BJ (cell line): ENCODE measurements at regions not wholly inside any gene's neighbourhood (a gene's known extent, or its start where the extent isn't known, plus 50 kb on each side); places are given as distances from the start of the nearest gene placed in this dataset.

Source experiments
- CTCF ChIA-PET: fragments of 350-600 bp; formaldehyde crosslinking; extraction: SDS; loops from one replicate; lab custom pipeline; 2021; ENCODE audit warnings: antibody characterized with exemption, inconsistent platforms; lab: Yijun Ruan, JAX
- POLR2A ChIA-PET: fragments of 300-600 bp; sonication (Branson Sonifier 250); formaldehyde crosslinking; extraction: SDS; loops from one replicate; lab custom pipeline; 2021; ENCODE audit warnings: antibody characterized with exemption; lab: Charles Lee
- DNase-seq: peaks from one replicate; pipeline ENCODE4 v3.0.0-alpha.2; 2011; ENCODE audit warnings: low read depth
- H3K27me3 ChIP-seq: 2 replicates; pipeline ENCODE4 v1.6.0; 2011; ENCODE audit warnings: low read length; ENCODE audit not compliant: control insufficient read depth, insufficient read depth
- H3K36me3 ChIP-seq: 2 replicates; pipeline ENCODE4 v1.5.1; 2011; ENCODE audit warnings: low read length; ENCODE audit not compliant: control insufficient read depth, insufficient read depth
- H3K4me3 ChIP-seq: 2 replicates; pipeline ENCODE4 v1.5.1; 2011; ENCODE audit warnings: low read depth, mild to moderate bottlenecking, control low read depth, low read length
- TF ChIP-seq, protein P1 (sequence below): IDR thresholded peaks from 2 replicates; pipeline ENCODE4 v1.5.1; 2011; ENCODE audit warnings: low read depth, mild to moderate bottlenecking, control low read depth, inconsistent platforms, low read length, moderate library complexity; ENCODE audit not compliant: insufficient read depth

DNA sequence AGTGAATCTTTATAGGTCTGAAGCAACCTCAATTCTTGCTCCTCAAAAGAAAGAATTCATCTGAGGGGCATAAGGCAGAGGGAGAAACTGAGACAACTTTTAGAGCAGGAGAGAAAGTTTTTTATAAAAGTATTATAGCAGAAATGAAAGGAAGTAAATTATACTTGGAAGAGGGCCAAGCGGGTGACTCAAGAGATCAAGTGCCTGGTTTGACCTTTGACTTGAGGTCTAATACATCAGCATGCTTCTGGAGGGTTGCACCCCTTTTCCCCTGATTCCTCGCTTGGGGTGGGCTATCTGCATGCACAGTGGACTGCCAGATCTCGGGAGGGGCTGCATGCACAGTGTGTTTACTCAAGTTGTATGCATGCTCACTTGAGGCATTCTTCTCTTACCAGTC lies 268.5 kb upstream of the LRATD1 start:
- no peak overlapping the region for H3K4me3 ChIP-seq
- TF ChIP-seq, protein P1, sequence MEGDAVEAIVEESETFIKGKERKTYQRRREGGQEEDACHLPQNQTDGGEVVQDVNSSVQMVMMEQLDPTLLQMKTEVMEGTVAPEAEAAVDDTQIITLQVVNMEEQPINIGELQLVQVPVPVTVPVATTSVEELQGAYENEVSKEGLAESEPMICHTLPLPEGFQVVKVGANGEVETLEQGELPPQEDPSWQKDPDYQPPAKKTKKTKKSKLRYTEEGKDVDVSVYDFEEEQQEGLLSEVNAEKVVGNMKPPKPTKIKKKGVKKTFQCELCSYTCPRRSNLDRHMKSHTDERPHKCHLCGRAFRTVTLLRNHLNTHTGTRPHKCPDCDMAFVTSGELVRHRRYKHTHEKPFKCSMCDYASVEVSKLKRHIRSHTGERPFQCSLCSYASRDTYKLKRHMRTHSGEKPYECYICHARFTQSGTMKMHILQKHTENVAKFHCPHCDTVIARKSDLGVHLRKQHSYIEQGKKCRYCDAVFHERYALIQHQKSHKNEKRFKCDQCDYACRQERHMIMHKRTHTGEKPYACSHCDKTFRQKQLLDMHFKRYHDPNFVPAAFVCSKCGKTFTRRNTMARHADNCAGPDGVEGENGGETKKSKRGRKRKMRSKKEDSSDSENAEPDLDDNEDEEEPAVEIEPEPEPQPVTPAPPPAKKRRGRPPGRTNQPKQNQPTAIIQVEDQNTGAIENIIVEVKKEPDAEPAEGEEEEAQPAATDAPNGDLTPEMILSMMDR: no peak
- CTCF ChIA-PET: no interaction called here
- POLR2A ChIA-PET: no interaction called here
- H3K27me3 ChIP-seq: no peaks in the 10 kb centered on the region
- no peaks in the 10 kb centered on the region for H3K36me3 ChIP-seq
- no peak for DNase-seq

DNA sequence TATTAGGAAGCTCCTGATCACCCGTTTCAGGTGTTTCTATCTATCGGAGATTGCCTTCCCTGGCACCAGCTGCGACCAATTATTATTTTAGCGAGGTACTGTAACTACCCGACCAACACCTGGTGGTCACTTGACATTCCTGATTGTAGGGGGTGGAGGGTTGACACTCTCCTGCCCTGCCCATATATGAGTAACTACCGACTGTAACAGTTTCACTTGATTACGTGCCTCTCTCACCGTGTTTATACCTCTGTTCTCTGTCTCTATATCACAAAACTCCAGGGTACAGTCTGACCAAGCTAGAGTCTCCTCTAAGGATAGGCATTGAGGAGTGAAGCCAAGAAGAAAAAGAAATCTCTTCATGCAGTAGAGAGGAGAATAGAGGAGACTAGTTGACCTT lies 268.0 kb upstream of the LRATD1 start:
- ChIA-PET POLR2A (no interaction called here), CTCF (no interaction called here)
- Histone ChIP-seq H3K4me3 (no peak overlapping the region), H3K27me3 (no peaks in the 10 kb centered on the region), H3K36me3 (no peaks in the 10 kb centered on the region)
- TF ChIP-seq, protein P1: no peak
- DNase-seq: no peak

GRCh38 chr2:14385043-14385442 lies 247.5 kb upstream of the LRATD1 start:
- ChIA-PET CTCF (interaction anchor here (2.4 kb wide), 1 partner anchor 249 kb away, joined by 7 read pairs; no protein-coding TSS in a partner anchor), POLR2A (interaction anchor here (0.6 kb wide), 1 partner anchor 1202 kb away, joined by 4 read pairs; no protein-coding TSS in a partner anchor)
- no peak for DNase-seq
- no peak overlapping the region for H3K4me3 ChIP-seq
- no peaks in the 10 kb centered on the region for H3K36me3 ChIP-seq
- H3K27me3 ChIP-seq: no peaks in the 10 kb centered on the region
- TF ChIP-seq, protein P1: no peak

DNA sequence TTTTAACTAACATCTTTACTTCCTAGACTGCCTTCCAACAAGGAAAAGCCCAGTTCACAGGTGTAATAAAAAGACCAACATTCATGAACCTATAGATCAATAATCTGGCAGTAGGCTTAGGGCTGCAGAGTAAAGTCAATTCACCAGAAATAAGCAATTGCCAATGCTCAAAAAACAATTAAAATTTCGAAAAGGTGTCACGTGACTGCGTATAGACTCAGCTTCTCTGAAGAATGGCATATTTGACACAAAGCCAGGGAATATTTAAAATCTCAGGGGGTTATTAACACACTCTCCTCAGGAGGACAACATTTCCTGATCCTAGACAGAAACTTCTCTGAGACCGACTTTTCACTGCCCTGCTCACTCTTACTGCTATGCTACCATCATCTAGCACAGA lies 245.2 kb upstream of the LRATD1 start:
- POLR2A ChIA-PET: no interaction called here
- no peak overlapping the region for H3K4me3 ChIP-seq

DNA sequence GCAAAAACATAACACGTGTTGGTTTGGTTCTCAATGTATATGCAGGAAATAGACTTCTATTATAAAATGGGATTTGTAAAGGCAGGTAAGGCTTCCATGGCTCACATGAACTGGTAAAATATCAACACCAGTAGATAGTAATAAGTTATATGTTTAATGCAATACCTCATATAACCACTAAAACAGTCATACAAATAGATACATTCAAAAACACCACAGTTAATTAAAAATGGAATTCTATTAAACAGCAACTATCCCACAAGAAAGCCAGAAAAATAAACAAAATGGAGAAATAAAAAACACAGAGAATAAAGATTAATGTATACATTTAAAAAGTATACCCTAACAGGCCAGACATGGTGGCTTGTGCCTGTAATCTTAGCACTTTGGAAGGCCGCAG lies 243.8 kb upstream of the LRATD1 start:
- POLR2A ChIA-PET: no interaction called here
- Histone ChIP-seq H3K36me3 (no peaks in the 10 kb centered on the region), H3K27me3 (no peaks in the 10 kb centered on the region), H3K4me3 (no peak overlapping the region)
- TF ChIP-seq, protein P1: no peak
- DNase-seq: no peak
- CTCF ChIA-PET: no interaction called here

More for the DNA sequence above, 245.2 kb upstream of the LRATD1 start:
- H3K27me3 ChIP-seq: no peaks in the 10 kb centered on the region
- CTCF ChIA-PET: no interaction called here
- TF ChIP-seq, protein P1: no peak
- DNase-seq: no peak
- H3K36me3 ChIP-seq: no peaks in the 10 kb centered on the region
